GM19193 (cell line): ENCODE measurements at regions not wholly inside any gene's neighbourhood (a gene's known extent, or its start where the extent isn't known, plus 50 kb on each side); places are given as distances from the start of the nearest gene placed in this dataset.

ENCODE experiments used
- POLR2A ChIP-seq: IDR thresholded peaks from 4 replicates; pipeline ENCODE4 v1.6.1; 2011; ENCODE audit not compliant: insufficient read depth, insufficient read length; ENCODE audit errors: extremely low read depth

DNA sequence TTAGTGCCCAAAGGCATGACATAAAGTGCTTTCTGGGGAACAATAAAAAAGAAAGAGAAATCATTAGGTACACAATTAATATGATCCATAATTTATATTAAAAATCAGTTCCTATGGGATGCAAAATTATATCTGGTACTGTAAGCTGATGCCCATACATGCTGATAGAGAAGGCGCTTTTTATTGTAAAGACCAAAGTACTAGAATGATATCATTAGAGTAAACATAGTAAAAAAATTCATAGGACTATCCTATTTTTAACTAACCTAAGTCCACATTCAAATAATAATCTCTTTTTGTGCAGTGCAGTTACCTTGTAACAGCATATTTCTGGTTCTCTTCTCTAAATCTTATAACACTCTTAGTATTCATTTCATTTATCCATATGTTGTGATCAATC is 252.2 kb downstream of the ASXL3 start:
- TF ChIP-seq POLR2A: no peak

GRCh38 chr18:33828949-33829348 is 250.9 kb downstream of the ASXL3 start:
- no peak for TF ChIP-seq POLR2A

- no peak for TF ChIP-seq POLR2A
These were observed 248.1 kb downstream of the ASXL3 start for GRCh38 chr18:33826151-33826550.

GRCh38 chr18:33821503-33821902 is 243.5 kb downstream of the ASXL3 start:
- TF ChIP-seq POLR2A: no peak

DNA sequence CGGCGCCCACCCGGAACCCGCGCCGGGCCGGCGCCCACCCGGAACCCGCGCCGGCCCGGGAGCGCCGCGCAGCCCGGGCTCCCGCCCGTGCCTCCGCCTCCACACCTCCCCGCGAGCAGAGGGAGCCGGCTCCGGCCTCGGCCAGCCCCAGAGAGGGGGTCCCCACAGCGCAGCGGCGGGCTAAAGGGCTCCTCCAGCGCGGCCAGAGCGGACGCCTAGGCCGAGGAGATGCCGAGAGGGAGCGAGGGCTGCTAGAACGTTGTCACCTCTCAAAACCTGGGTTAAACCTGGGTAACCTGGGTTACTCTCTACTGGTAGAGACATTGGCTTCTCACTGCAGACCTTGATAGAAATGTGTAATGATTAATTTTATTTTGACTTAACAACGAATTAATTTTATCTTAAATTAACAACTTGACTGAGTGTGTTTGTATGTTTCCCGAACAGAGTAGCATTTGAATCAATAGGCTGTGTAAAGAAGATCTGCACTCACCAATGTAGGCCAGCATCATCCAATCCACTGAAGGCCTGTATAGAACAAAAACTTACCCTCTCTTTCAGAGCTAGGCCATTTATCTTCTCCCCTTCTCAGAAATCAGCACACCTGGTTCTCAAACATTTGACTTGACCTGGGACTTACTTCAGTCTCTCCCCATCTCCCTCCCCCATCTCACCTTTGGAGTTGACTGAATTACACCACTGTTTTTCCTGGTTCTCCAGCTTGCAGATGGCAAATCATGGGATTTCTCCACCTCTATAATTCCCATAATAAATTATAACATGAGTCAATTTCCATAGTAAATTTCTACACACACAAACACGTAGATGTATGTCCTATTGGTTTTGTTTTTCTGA is 242.7 kb downstream of the ASXL3 start:
- no peak for TF ChIP-seq POLR2A

- no peak for TF ChIP-seq POLR2A
These were observed 240.1 kb downstream of the ASXL3 start for GRCh38 chr18:33818145-33818544.

GRCh38 chr18:33817096-33817495 is 239.1 kb downstream of the ASXL3 start:
- no peak for TF ChIP-seq POLR2A

DNA sequence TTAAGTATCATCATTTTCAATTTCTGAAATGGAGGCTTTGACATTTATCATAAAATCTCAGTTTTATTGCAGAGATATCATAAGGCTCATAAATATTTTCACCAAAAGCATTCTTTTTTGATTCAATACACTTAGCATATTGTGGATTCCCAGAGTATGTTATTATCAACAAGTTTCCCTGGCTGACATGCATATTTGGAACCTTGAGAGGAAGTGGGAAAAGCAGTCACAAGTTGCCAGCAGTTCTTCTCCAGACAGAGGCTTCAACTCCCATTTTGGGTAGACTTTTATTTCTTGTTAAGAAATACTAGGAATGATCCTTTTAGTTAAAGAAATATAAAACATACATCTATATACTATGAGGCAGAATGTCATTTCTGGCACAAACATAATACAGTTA is 236.5 kb downstream of the ASXL3 start:
- TF ChIP-seq POLR2A: no peak

GRCh38 chr18:33812186-33812585 is 234.2 kb downstream of the ASXL3 start:
- no peak for TF ChIP-seq POLR2A

DNA sequence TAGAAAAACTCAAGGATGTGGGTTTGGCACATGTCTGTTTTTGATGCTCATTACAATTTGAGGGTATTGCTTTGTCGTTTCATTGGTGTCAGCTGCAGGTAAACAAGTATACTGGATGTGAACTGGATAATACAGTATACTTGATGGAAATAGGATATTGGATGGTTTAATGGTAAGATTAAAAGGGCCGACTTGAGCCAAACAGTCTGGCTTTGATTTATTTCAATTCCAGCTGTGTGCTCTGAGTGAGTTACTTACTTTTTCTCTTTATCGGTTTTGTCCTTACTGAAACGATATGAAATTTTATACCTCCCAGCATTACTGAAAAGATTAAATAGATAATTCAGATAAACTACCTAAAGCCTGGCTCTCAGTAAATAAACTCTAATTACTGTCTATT is 227.6 kb downstream of the ASXL3 start:
- no peak for TF ChIP-seq POLR2A

- no peak for TF ChIP-seq POLR2A
These were observed 226.2 kb downstream of the ASXL3 start for GRCh38 chr18:33804258-33804657.

DNA sequence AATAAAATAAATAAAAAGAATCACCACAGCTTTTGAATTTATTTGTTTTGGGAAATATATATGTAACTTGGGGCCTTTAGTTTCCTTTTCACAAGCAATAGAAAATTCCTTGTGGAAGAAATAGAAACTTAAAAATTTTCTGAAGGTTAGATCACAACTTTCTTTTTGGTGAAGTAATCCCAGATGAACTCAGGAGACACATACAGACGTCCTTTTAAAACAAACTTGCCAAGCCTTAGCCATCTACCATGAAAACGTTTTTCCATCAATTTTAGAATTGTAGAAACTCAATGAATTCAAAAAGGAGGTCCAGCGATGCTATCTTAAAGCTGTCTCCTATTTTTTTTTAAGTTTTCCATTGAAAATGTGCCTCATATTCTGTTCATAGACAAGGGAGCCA is 225.6 kb downstream of the ASXL3 start:
- TF ChIP-seq POLR2A: no peak

GRCh38 chr18:33802955-33803354 is 224.9 kb downstream of the ASXL3 start:
- no peak for TF ChIP-seq POLR2A
